Smooth muscle cell of the brain vasculature (primary cell): ENCODE measurements at regions not wholly inside any gene's neighbourhood (a gene's known extent, or its start where the extent isn't known, plus 50 kb on each side); places are given as distances from the start of the nearest gene placed in this dataset.

ENCODE experiments used
- DNase-seq: peaks from one replicate; pipeline ENCODE4 v3.0.0-alpha.2; 2012; ENCODE audit warnings: low read depth, low spot score

DNA sequence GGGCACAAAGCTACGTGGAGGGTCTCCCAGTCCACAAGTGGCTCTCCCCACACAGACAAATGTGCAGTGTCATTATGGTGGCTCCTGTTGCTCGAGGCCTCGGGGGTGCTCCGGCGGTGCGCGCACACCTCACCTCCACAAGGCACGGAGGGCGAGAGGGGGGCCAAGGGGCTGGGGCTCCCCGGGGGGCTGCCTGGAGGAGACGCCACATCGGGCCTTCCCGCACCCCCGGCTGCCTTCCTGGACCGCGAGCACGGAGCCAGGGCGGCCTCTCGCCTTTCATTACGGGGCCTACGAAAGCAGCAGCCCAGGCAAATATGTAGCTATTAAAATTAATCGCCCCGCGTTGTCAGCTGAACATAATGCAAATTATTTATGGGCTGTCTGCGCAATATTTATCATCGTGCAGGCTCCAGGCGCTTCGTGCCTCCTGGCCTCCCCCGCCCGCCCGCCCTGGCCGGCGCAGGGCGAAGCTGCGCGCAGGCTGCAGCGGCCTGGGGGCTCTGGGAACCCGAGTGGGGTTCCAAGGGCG lies 70.8 kb upstream of the BCOR start:
- DNase-seq, result no peak

DNA sequence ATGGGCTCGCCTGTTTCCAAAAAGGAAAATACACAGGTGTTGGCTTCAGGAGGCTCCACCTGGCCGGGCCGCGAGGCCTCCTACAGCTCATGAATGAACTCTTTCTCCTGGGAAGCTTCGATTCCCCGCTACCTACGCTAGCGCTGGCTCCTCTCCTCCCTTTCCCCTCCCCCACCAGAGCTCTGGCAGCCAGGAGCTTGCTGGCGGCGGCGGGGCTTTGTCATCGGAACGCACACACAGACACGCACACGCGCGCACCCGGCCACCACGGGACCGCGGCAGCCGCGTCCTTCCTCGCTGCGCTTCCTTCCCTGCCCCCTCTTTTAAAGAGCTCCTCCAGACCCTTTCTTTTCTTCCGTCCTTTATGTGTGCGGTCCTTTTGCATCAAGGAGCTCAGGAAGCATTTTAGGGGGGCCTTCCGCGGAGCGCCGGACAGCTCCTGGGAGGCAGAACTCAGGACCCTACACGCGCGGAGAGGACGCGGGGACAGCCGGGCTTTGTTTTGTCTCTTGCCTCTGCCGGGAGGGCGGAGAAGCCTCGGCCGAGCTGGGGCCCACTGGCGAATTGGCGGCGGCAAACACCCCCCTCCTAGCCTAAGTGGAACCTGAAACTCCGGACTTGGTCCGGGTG lies 70.2 kb upstream of the BCOR start:
- DNase-seq, result no peak

DNA sequence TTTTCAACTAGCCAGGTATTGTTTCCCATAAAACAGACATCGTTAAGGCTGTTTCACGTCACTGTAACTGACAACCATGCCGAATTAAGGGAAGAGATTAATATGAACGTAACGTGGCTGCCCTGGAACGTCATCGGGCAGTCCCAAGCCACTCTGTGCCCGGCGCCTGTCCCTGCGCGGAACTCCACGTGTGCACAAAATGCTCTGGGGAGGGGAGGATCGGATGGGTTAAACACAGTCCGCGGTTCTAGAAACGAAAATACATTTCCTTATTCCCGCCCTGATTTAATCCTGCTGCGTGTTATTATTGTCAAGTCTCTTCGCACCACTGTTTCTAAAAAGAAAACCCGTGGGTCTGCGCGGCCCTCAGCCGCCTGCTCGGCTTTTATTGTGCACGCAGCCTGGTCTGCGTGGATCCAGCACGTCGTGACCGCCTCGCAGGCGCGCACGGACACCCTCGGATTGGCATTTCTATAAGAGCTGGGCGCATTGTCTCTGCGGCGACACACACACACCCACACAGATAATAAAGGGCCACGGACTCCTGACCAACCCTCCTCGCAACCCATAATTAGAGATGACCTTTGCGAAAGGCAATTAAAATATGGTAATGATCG lies 69.6 kb upstream of the BCOR start:
- DNase-seq, result no peak

DNA sequence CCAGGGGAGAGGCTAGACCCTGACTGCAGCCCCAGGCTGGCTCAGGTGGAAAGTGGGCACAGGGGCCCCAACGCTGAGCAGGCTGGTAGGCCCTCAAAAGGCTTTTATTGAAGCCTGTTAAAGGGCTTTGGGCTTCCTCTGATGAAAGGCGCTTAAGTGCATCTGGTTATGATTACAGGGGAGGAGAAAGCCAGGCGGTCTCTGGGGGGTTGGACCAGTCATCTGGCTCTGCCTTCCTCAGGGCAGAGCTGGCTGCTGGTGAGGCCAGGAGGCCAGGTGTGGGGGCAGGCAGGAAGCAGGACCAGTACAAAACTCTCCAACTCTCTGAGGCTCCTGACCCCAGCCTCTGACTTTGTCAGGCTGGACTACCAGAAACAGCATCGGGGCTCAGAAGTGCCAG lies 68.8 kb upstream of the BCOR start:
- no peak for DNase-seq

DNA sequence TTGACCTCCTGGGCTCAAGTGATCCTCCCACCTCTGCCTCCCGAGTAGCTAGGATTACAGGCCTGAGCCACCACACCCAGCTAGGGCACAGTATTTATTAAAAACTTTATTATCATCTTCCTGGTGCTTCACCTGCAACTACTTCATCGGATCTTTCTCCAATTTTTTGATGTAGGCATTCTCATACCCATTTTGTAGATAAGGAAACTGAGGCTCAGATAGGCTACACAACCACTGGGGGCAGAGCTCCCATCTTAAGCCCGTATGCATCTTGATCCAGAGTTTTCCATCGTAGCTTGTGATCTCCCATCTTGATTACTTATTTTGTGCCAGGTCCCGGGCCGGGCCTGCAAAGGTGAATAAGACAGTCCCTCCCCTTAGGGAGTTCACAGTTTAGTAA lies 68.1 kb upstream of the BCOR start:
- DNase-seq, result no peak

DNA sequence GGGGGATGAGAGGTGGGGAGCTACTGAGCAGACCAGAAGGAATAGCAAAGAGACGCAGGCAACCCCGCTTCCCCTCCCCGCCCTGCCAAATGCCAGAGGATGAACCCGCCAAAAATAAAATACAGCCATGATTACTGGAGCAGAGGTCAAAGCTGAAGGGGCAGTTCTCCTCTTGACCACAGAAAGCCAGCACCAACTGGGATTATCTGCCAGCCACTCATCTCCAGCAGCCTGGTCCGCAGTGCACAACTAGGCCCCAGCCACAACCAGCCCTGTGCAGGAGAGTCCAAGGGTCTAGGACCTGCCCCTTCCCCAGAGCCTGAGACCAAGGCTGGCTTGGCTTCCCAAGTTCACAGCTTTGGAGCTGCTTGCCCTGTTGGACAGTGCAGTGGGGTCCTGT lies 67.4 kb upstream of the BCOR start:
- no peak for DNase-seq

DNA sequence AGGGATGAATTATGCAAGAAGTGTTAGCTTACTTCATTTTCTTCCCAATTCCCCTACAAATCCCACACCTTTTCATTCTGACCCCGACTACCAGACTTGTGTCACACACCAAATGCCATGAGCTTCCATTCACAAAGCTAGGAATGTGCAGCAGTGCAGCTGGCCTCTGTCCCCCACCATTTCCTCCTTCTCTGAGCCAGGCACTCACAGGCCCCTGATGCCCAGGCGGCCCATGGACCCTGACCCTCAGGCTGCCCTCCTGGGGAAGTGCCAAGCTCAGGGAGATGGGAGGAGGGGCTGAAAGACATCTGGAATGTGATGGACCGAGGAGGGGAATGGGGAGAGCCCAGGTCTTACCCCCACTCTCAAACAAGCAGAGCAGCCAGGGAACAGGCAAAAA lies 67.0 kb upstream of the BCOR start:
- no peak for DNase-seq

DNA sequence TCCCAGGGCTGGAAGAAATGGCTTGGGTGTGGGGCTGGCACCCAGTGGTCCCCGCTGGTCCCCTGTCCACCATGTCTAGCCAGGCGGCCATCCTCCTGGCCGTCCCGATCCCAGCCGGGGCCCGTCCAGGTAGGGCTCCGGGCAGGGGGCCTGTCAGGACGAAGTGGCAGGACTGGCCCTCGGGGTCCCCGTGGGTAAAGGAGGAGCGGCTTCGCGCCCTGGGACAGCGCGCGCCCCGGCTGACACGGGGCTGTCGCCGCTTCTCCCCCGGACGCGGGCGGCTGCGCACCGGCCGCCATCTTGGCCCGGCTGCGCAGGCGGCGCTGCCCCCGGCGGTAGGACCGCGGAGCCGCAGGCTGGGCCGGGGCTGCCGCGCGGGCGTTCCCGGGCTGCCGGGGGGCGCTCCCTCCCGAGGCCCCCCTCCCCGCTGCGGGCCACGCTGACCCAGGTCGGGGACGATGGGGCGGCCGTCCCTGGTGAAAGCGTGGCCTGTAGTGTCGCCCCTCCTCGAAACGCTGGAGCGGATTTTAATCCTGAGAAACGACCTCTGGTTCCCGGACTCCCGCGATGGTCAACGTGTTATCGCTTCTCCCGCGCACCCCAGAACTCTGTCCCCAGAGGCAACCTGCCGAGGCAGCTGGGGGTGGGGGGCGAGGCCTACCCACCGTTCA lies 60.4 kb upstream of the BCOR start:
- no peak for DNase-seq

DNA sequence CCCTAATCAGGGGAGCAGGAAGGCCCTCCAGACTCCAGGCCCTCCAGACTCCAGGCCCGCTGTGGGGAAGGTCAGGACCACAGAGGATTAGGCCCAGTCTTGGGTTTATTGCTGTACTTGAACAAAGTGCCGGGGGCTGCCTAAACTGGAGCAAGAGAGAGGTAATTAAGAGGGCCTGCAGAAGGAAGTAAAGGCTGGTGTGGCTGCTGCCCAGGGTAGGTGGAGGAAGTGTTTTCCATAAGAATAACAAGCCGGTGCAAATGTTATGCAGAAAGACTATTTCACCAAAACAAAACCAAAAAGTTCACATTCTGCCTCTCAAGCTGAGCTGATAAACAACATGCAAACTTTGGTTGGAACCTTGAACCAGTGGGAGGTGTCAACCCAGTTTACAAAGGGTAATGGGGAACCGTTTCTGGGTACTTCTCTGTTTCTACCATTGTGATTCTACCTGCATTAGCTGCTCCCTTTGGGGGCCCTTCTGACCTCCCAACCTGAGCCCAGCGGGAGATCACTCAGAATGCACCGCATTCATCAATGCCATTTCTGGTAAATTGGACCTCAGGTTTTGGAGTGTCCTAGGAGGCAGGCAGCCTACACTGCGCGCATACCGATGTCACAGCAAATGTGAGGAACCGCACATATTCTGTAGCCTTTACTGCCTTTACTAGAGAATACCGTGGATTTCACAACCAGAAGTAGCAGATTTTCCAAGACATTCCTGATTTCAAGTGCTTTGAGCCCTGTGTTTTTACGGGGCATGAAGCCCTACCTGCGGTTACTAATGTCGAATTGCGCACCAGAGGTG lies 59.7 kb upstream of the BCOR start:
- DNase-seq, result no peak

DNA sequence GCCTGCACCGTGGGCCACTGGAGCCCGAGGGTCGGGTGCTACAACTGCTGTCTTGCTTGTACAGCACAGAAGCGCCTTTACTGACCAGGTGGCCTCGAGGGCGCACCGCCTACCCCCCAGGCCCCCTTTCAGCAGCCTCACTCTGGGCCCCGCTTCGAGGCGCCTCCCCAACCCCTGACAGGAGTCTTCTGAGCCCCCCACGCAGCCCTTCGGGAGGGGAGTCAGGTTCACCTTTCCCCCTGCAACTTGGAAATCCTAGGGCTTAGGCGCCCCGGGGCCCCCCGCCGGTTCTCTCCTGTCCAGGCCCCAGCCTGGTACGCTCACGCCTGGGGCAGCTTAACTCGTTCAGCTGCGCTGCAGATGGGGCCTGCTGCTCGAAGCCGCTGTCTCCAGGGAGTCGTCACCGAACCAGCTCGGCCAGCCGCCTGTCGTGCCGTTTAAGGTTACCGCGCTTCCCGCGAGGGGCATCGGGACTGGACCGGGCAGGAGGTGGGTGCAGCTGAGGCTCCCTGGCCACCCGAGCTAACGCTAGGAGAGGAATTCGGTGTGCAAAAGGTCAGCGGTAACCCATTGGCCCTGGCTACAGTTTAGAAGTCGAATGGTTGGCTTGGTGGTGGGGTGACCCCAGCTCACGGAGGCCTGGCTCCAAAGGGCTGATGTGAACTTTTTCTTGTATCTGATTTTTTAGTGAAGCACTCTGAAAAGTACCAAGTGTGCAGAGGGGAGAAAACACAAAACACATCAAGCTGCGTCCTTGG lies 58.9 kb upstream of the BCOR start:
- no peak for DNase-seq

DNA sequence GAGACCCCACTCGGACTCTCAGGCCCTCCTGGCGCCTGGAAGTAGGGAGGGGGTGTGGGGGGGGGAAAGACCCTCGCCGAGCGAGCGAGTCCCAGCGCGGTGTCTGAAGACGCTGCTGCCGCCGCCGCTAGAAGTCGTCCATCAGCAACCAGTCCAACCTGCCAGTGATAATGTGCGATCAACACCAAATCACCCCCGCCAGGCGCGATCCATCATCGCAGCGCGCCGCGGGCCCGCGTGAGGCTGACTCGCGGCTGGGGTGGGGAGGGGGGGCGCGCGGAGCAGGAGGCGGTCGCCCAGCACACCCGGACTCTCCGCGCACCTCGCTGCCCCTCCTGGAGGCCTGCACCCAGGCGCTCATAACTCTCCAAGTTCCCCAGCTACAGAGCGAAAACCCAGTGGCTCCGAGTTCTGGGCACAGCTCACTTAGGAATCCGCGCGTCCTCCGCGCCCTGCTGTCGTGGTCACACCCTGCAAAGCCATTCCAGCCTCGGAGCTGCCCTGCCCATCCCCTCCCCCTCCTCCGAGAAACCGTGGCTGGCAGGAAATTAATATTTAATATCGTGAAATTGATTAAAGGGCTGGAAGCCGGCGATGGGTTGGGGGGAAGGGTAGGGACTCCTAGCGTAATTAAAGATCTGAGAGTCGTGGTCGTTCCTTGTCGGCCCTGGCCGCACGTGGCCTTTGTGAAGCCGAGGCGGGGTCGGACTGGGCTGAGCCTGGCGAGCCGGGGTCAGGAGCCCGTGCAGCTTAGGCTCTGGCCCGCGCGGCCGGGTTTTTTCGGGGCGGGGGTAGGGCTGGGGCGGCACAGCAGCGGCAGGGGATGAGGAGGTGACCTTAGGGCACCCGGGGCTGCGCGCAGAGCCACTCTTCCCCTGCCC lies 58.1 kb upstream of the BCOR start:
- DNase-seq, result no peak

DNA sequence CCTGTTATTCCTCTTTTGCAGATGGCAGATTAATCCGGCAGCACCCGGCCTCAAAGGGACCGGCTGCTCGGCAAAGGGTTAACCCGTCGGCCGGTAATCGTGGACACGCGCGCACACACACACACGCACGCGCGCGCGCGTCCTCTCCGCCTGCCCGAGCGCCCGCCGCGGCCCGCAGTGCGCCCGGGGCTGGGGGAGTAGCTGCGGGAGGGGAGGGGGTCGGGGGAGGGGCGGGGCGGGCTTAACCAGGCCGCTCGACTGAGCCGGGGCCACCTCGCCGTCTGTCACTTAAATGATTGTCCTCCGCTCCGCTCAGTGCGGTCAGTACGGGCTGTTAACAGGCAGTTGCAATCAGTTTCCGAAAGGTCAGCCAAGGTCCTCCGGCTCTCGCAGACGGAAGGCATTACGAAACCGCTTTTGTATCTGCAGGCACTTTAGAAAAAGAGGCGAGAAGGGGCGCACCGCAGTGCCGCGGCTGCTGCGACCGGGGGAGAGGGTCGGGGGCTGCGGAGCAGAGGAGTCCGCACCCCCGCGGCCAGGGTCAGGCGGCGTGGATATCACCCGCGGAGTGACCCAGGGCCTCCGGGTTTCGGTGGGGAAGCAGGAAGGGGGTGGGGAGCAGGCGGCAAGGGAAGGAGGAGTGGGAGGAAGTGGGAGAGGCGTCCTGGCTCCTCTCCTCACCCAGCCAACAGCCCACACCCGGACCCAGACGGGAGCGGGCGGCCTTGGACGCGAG lies 57.3 kb upstream of the BCOR start:
- no peak for DNase-seq

DNA sequence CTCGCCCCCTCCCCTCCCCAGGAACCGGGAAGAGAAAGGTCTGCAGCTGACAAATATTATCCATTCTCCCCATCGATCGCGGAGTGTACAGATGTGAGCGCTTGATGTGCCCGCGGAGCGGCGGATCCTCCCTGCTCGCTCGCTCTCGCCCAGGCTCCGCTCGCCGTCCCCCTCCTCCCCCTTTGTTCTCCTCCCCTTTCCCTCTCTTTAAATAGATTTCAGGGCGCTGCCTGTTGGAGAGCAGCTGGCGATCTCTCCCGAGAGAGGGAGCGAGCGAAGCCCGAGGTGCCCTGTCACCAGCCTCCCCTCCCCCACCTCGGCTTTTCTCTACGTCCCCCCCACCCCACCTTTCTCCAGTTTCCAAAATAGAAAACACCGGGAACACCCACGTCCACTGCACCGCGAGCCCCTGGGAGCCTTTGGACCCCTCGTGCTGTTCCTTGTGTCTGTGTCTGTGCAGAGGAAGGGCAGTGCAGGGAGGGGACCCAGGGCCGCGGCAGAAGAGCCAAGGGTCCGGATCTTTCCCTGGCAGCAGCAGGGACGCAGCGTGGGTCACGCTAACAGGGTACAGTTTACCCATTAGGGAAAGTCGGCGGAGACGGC lies 56.6 kb upstream of the BCOR start:
- DNase-seq, result no peak

DNA sequence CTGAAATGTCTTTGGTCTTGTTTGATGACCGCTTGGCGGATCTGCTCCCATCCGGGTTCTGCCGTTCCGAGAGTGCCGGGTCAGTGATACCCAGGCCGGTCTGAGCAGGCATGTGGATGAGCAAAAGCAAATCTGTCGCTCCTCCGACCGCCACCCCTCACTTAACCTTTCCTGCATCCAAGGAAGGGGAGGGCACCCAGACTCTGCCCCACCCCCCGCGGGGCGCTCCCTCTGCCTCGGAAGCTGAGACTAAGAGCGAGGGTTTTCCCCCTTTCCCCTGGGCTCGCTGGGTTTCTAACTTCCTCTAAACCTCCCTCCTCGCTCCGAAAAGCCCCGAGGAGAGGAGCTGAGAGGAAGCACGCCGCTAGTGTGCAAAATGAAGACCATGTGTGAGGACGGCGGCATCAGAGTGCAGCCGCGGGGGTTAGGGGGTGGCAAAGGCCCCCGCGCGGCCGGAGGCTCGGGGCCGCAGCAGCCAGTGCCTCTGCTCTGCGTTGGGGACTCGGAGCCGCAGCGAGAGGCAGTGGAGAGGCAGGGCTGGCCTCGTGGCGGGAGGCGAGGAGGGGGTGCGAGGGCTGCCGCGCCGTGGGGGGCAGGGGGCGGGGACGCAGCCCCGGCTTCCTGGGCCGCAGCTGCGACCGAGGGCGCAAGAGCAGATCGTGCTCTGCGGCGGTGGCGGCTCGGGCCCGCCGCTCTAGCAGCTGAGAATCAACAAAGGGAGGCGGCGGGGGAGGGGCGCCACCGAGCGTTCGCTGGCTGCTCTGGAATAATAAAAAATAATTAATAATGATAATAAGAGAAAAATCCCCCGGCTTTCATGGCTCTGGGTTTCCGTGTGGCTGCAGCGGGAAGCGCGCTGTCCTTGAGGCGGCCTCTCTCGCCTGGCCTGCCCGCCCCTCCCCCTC lies 55.8 kb upstream of the BCOR start:
- no peak for DNase-seq

DNA sequence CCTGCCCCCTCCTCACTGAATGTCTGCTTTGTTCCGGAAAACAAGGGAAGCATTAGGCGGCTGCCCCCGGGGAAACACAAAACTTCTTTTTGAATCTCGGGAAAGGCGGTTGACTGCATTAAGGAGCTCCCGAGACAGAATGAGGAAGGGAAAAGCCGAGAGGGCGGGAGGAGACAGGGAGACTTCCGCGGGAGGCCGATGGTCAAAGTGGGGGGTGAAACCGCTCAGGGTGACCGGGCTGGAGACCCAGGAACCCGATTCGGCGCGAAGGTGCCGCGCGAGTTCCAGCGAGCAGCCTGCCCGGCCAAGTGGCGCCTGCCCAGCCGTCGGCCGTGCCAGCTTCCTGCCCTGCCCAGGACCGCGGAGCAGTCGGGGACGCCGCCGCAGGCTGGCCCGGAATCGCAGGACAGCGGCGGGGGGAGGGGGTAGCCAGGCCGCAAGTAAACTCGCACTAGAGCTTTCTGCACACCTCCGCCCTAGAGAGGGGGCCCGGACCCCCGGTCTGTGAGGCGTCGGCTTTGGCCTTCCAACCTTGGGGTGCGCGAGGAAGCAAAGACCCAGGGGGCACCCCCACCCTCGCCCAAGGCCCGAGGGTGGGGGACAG lies 55.1 kb upstream of the BCOR start:
- no peak for DNase-seq

DNA sequence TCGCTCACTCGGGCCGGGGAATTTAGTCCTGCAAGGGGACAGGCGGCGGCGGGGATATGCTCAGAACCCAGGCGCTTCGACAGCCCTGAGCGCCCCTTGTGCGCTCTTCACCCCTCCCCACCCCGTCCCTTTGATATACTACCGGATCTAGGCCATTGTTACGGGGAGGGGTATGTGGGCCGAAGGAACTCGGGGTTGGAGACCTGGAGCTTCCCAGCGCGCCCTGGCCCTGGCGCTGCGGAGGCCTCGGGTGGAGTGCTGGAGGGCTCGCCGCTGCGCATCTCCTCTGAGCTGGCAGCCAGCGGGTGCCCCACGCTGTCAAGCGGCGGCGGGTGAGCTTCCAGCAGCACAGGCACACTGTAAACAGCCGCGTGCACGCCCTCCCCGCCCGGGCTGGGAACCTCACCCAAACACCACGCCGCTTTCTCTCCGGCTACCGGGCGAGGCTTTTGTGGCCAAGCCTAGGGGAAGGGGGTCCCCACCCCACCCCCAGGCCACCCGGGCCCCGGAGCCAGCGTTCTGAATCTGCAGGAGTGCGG lies 54.5 kb upstream of the BCOR start:
- DNase-seq, result no peak
